Body of pancreas (tissue), 4 donors: ENCODE measurements at regions not wholly inside any gene's neighbourhood (a gene's known extent, or its start where the extent isn't known, plus 50 kb on each side); places are given as distances from the start of the nearest gene placed in this dataset.

ENCODE experiments used
- ATAC-seq: fragments of 150-250 bp; one replicate; pipeline ENCODE4 v1.9.1; 2016
- DNase-seq, 4 donors: peaks; one replicate each; pipeline ENCODE4 v3.0.0-alpha.2; 2019
- H3K27ac ChIP-seq, 4 donors: fragments of 200-600 bp; sonication (generic); 1 replicate in 3 of 4; 2 replicates in 1 of 4; pipeline versions ENCODE4 v1.5.1 to v1.6.1; 2016 to 2019; ENCODE audit warnings: mild to moderate bottlenecking in 1 of 4, mixed read lengths in 1 of 4, moderate library complexity in 1 of 4
- H3K27me3 ChIP-seq, 2 donors: fragments of 200-600 bp; sonication (generic); one replicate each; pipeline ENCODE4 v1.6.0; 2016; ENCODE audit warnings: mild to moderate bottlenecking in 1 of 2
- H3K36me3 ChIP-seq, 2 donors: fragments of 200-600 bp; sonication (generic); replicated peaks in 1 of 2; 2 replicates each; pipeline ENCODE4 v1.5.1; 2016; ENCODE audit warnings: low read depth in 2 of 2; ENCODE audit not compliant: insufficient read depth in 1 of 2
- H3K4me1 ChIP-seq: fragments of 200-600 bp; sonication (generic); one replicate; pipeline ENCODE4 v1.6.0; 2016
- H3K4me3 ChIP-seq, 2 donors: fragments of 200-600 bp; sonication (generic); 1 replicate in 1 of 2; 2 replicates in 1 of 2; pipeline ENCODE4 v1.5.1; 2016 to 2019
- H3K9me3 ChIP-seq, 3 donors: fragments of 200-600 bp; sonication (generic); 1 replicate in 2 of 3; 2 replicates in 1 of 3; pipeline ENCODE4 v1.5.1; 2016
- POLR2A ChIP-seq, 3 donors: fragments of 450-650 bp; IDR thresholded peaks; one replicate each; pipeline ENCODE4 v1.6.1; 2016; ENCODE audit warnings: antibody characterized with exemption in 3 of 3, mild to moderate bottlenecking in 2 of 3
- WGBS, 2 donors: methylation state at CpG; one replicate each; pipeline ENCODE4 v1.1.5; 2017; 5-methylcytosine and 5-hydroxymethylcytosine counted together
- intact Hi-C: fragments of 100-400 bp; cut with DNase I; formaldehyde crosslinking; loops from one replicate; pipeline ENCODE4 v1.15.1; 2023
- TF ChIP-seq, protein P1 (sequence below), 7 experiments: fragments of 450-650 bp in 4 of 7; fragments of 200-600 bp in 3 of 7; sonication (generic) in 3 of 7; IDR thresholded peaks; one replicate each; pipeline ENCODE4 v1.5.1; 2016 to 2019; ENCODE audit warnings: antibody characterized with exemption in 7 of 7

GRCh38 chr15:38687775-38688495, 123.3 kb upstream of the RASGRP1 start:
- ATAC-seq, result no peak
- H3K27me3 ChIP-seq, result no peaks in the 10 kb centered on the region
- TF ChIP-seq, protein P1, sequence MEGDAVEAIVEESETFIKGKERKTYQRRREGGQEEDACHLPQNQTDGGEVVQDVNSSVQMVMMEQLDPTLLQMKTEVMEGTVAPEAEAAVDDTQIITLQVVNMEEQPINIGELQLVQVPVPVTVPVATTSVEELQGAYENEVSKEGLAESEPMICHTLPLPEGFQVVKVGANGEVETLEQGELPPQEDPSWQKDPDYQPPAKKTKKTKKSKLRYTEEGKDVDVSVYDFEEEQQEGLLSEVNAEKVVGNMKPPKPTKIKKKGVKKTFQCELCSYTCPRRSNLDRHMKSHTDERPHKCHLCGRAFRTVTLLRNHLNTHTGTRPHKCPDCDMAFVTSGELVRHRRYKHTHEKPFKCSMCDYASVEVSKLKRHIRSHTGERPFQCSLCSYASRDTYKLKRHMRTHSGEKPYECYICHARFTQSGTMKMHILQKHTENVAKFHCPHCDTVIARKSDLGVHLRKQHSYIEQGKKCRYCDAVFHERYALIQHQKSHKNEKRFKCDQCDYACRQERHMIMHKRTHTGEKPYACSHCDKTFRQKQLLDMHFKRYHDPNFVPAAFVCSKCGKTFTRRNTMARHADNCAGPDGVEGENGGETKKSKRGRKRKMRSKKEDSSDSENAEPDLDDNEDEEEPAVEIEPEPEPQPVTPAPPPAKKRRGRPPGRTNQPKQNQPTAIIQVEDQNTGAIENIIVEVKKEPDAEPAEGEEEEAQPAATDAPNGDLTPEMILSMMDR (IDR thresholded peaks at IDR 0.05), result no peak
- TF ChIP-seq POLR2A (IDR thresholded peaks at IDR 0.05), result no peak
- no peak overlapping the region for H3K4me3 ChIP-seq
- no peaks in the 10 kb centered on the region for H3K4me1 ChIP-seq
- H3K9me3 ChIP-seq, result no peaks in the 10 kb centered on the region
- WGBS, 2 donors, result 57 to 63% methylated on average over 7 of the region's 7 CpGs
- no peak for DNase-seq
- H3K36me3 ChIP-seq, result no peaks in the 10 kb centered on the region
- intact Hi-C loops, result loop anchor here (10.0 kb wide), 2 partner anchors 133 to 243 kb away; no protein-coding TSS in a partner anchor
- no peak overlapping the region for H3K27ac ChIP-seq

DNA sequence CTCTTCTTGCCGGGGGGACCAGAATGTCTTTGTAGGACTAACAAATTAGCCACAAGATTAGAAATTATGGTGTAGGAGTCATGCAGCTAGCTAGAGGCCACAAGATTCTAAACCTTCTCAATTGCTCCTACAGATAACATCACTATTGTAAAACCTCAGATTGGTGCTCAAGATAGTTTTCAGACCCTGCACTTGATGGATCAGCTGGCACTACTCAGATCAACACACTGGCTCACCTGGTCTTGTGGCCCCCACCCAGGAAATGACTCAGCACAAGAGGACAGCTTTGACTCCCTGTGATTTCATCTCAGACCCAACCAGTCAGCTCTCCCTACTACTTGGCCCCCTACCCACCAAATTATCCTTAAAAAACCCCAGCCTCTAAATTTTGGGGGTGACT, 124.1 kb upstream of the RASGRP1 start:
- TF ChIP-seq, protein P1 (IDR thresholded peaks at IDR 0.05), result no peak
- TF ChIP-seq POLR2A (IDR thresholded peaks at IDR 0.05), result no peak
- Histone ChIP-seq H3K27me3 (no peaks in the 10 kb centered on the region), H3K9me3 (no peaks in the 10 kb centered on the region), H3K36me3 (no peaks in the 10 kb centered on the region), H3K4me3 (no peak overlapping the region), H3K27ac (no peak overlapping the region), H3K4me1 (no peaks in the 10 kb centered on the region)
- no peak for ATAC-seq
- 39 to 70% methylated on average over 1 of the region's 1 CpG for WGBS, 2 donors
- intact Hi-C loops, result loop anchor here (10.0 kb wide), 2 partner anchors 134 to 244 kb away; no protein-coding TSS in a partner anchor
- DNase-seq, result no peak

- H3K27ac ChIP-seq, result no peak overlapping the region
- no peak for DNase-seq
- no peaks in the 10 kb centered on the region for H3K9me3 ChIP-seq
- WGBS, 2 donors, result 79 to 86% methylated on average over 2 of the region's 2 CpGs
- no peak overlapping the region for H3K4me3 ChIP-seq
- no peaks in the 10 kb centered on the region for H3K4me1 ChIP-seq
- H3K27me3 ChIP-seq, result no peaks in the 10 kb centered on the region
- no peaks in the 10 kb centered on the region for H3K36me3 ChIP-seq
- intact Hi-C loops, result loop anchor here (10.0 kb wide), 2 partner anchors 135 to 245 kb away; no protein-coding TSS in a partner anchor
- TF ChIP-seq, protein P1 (IDR thresholded peaks at IDR 0.05), result no peak
- TF ChIP-seq POLR2A (IDR thresholded peaks at IDR 0.05), result no peak
- no peak for ATAC-seq
These were observed 124.9 kb upstream of the RASGRP1 start for GRCh38 chr15:38689522-38689921.

- H3K9me3 ChIP-seq, result no peaks in the 10 kb centered on the region
- no peaks in the 10 kb centered on the region for H3K36me3 ChIP-seq
- H3K27me3 ChIP-seq, result no peaks in the 10 kb centered on the region
- intact Hi-C loops, result no loop called here
- DNase-seq, result no peak
- H3K4me1 ChIP-seq, result no peaks in the 10 kb centered on the region
- 80 to 85% methylated on average over 5 of the region's 5 CpGs for WGBS, 2 donors
- H3K4me3 ChIP-seq, result no peak overlapping the region
- no peak overlapping the region for H3K27ac ChIP-seq
- TF ChIP-seq, protein P1 (IDR thresholded peaks at IDR 0.05), result no peak
- TF ChIP-seq POLR2A (IDR thresholded peaks at IDR 0.05), result no peak
- no peak for ATAC-seq
These were observed 125.6 kb upstream of the RASGRP1 start for GRCh38 chr15:38690216-38690615.
